Activated naive CD4-positive, alpha-beta T cell treated with anti-CD3 and anti-CD28 coated beads for 36 hours (primary cell): ENCODE measurements at regions not wholly inside any gene's neighbourhood (a gene's known extent, or its start where the extent isn't known, plus 50 kb on each side); places are given as distances from the start of the nearest gene placed in this dataset.
"Not testable (repeated sequence)": the region's sequence is repeated elsewhere in the genome, so short reads cannot be mapped to it uniquely, and the experiment has no call there.

Experiments
- CTCF ChIA-PET: fragments of 350-600 bp; sonication (Branson Sonifier 250); formaldehyde crosslinking; loops from one replicate; lab custom pipeline; 2021; ENCODE audit warnings: antibody characterized with exemption; lab: Charles Lee
- DNase-seq: peaks from one replicate; pipeline ENCODE4 v3.0.0-alpha.2; 2020
- H3K27ac Mint-ChIP-seq: one replicate; pipeline ENCODE4 v1.8.0; 2021; ENCODE audit warnings: mild to moderate bottlenecking, mixed read lengths
- H3K27me3 Mint-ChIP-seq: one replicate; pipeline ENCODE4 v1.8.0; 2021; ENCODE audit warnings: low read depth, mixed read lengths
- H3K36me3 Mint-ChIP-seq: one replicate; pipeline ENCODE4 v1.8.0; 2021; ENCODE audit warnings: low read depth, mixed read lengths
- H3K4me1 Mint-ChIP-seq: one replicate; pipeline ENCODE4 v1.8.0; 2021; ENCODE audit warnings: low read depth, mixed read lengths
- H3K4me3 Mint-ChIP-seq: one replicate; pipeline ENCODE4 v1.8.0; 2021; ENCODE audit warnings: mild to moderate bottlenecking, moderate library complexity, mixed read lengths
- H3K9me3 Mint-ChIP-seq: one replicate; pipeline ENCODE4 v1.8.0; 2021; ENCODE audit warnings: mixed read lengths
- intact Hi-C: fragments of 100-400 bp; cut with micrococcal nuclease; formaldehyde crosslinking; loops from one replicate; pipeline ENCODE4 v1.15.1; 2023

DNA sequence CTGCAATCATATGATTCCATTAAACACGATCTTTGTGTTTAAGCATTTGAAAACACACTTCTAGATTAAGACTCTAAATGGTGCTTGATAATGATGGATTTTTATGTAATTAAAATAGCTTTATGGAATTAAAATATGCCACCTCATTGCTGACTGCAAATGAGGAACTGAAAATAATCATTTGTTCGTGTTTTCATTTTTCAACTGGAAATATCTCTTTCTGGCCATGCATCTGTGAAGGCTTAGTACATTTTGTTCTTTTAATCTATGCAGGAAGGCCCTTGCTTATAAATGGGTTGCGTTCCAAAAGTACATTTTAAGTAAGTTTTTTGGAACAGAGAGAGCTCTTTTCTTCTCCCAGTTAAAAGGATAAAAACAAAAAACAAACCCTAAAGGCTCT, 125.5 kb downstream of the MC4R start:
- Mint-ChIP-seq H3K9me3 (no peaks in the 10 kb centered on the region), H3K27ac (no peak overlapping the region), H3K36me3 (no peaks in the 10 kb centered on the region), H3K27me3 (no peaks in the 10 kb centered on the region), H3K4me3 (no peak overlapping the region), H3K4me1 (no peaks in the 10 kb centered on the region)
- intact Hi-C loops = no loop called here
- no peak for DNase-seq
- CTCF ChIA-PET = no interaction called here

GRCh38 chr18:60246606-60247005, 126.0 kb downstream of the MC4R start:
- Mint-ChIP-seq H3K27ac (no peak overlapping the region), H3K4me3 (no peak overlapping the region), H3K4me1 (no peaks in the 10 kb centered on the region), H3K9me3 (no peaks in the 10 kb centered on the region), H3K36me3 (no peaks in the 10 kb centered on the region), H3K27me3 (no peaks in the 10 kb centered on the region)
- no peak for DNase-seq
- CTCF ChIA-PET = no interaction called here
- intact Hi-C loops = no loop called here

GRCh38 chr18:60245096-60245495, 127.5 kb downstream of the MC4R start:
- no peaks in the 10 kb centered on the region for H3K9me3 Mint-ChIP-seq
- H3K36me3 Mint-ChIP-seq = no peaks in the 10 kb centered on the region
- no peaks in the 10 kb centered on the region for H3K4me1 Mint-ChIP-seq
- CTCF ChIA-PET = no interaction called here
- DNase-seq = no peak
- H3K27ac Mint-ChIP-seq = no peak overlapping the region
- intact Hi-C loops = no loop called here
- no peaks in the 10 kb centered on the region for H3K27me3 Mint-ChIP-seq
- H3K4me3 Mint-ChIP-seq = no peak overlapping the region

DNA sequence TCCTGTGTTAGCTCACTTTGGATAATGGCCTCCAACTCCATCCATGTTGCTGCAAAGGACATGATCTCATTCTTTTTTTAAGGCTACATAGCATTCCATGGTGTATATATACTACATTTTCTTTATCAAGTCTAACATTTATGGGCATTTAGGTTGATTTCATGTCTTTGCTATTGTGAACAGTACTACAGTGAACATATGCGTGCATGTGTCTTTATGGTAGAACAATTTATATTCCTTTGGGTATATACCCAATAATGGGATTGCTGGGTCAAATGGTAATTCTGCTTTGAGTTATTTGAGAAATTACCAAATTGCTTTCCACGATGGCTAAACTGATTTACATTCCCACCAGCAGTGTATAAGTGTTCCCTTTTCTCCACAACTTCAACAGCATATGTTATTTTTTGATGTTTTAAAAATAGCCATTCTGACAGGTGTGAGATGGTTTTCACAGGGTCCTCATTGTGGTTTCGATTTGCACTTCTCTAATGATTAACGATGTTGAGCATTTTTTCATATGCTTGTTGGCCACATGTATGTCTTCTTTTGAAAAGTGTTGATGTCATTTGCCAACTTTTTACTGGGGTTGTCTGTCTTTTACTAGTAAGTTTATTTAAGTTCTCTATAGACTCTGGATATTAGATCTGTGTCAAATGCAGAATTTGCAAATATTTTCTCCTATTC, 133.4 kb downstream of the MC4R start:
- H3K9me3 Mint-ChIP-seq, H3K4me3 Mint-ChIP-seq: not testable (repeated sequence)

GRCh38 chr18:60235164-60235563, 137.4 kb downstream of the MC4R start:
- DNase-seq = no peak
- CTCF ChIA-PET = no interaction called here
- H3K4me1 Mint-ChIP-seq = no peaks in the 10 kb centered on the region
- no peaks in the 10 kb centered on the region for H3K9me3 Mint-ChIP-seq
- no peaks in the 10 kb centered on the region for H3K36me3 Mint-ChIP-seq
- intact Hi-C loops = no loop called here
- no peak overlapping the region for H3K4me3 Mint-ChIP-seq
- H3K27me3 Mint-ChIP-seq = no peaks in the 10 kb centered on the region
- no peak overlapping the region for H3K27ac Mint-ChIP-seq

More for the DNA sequence above, 133.4 kb downstream of the MC4R start:
- DNase-seq, CTCF ChIA-PET, H3K27me3 Mint-ChIP-seq, H3K27ac Mint-ChIP-seq, H3K4me1 Mint-ChIP-seq, intact Hi-C loops, H3K36me3 Mint-ChIP-seq: not testable (repeated sequence)

- Mint-ChIP-seq H3K9me3 (no peaks in the 10 kb centered on the region), H3K36me3 (no peaks in the 10 kb centered on the region), H3K4me3 (no peak overlapping the region), H3K27me3 (no peaks in the 10 kb centered on the region), H3K27ac (no peak overlapping the region), H3K4me1 (no peaks in the 10 kb centered on the region)
- CTCF ChIA-PET = no interaction called here
- no peak for DNase-seq
- intact Hi-C loops = no loop called here
Observed at GRCh38 chr18:60232541-60232940, 140.0 kb downstream of the MC4R start.

- no peak for DNase-seq
- Mint-ChIP-seq H3K4me3 (no peak overlapping the region), H3K4me1 (no peaks in the 10 kb centered on the region), H3K27ac (no peak overlapping the region), H3K9me3 (peaks cover 2% of the 10 kb centered on the region), H3K36me3 (no peaks in the 10 kb centered on the region), H3K27me3 (no peaks in the 10 kb centered on the region)
- intact Hi-C loops = no loop called here
- CTCF ChIA-PET = interaction anchor here (0.6 kb wide), 2 partner anchors 74 to 176 kb away, joined by 3 read pairs; no protein-coding TSS in a partner anchor
Observed at GRCh38 chr18:60228609-60229595, 143.7 kb downstream of the MC4R start.

GRCh38 chr18:60215432-60215831, 157.1 kb downstream of the MC4R start:
- H3K9me3 Mint-ChIP-seq = peaks cover 2% of the 10 kb centered on the region
- no peaks in the 10 kb centered on the region for H3K27me3 Mint-ChIP-seq
- DNase-seq = no peak
- H3K27ac Mint-ChIP-seq = no peak overlapping the region
- CTCF ChIA-PET = no interaction called here
- H3K4me3 Mint-ChIP-seq = no peak overlapping the region
- no peaks in the 10 kb centered on the region for H3K4me1 Mint-ChIP-seq
- no peaks in the 10 kb centered on the region for H3K36me3 Mint-ChIP-seq
- intact Hi-C loops = no loop called here

GRCh38 chr18:60209042-60209441, 163.5 kb downstream of the MC4R start:
- CTCF ChIA-PET = no interaction called here
- no peaks in the 10 kb centered on the region for H3K36me3 Mint-ChIP-seq
- intact Hi-C loops = no loop called here
- no peak overlapping the region for H3K27ac Mint-ChIP-seq
- no peaks in the 10 kb centered on the region for H3K9me3 Mint-ChIP-seq
- no peaks in the 10 kb centered on the region for H3K27me3 Mint-ChIP-seq
- no peak for DNase-seq
- H3K4me3 Mint-ChIP-seq = no peak overlapping the region
- H3K4me1 Mint-ChIP-seq = no peaks in the 10 kb centered on the region

- H3K36me3 Mint-ChIP-seq = no peaks in the 10 kb centered on the region
- H3K4me1 Mint-ChIP-seq = no peaks in the 10 kb centered on the region
- H3K27ac Mint-ChIP-seq = no peak overlapping the region
- DNase-seq = no peak
- H3K9me3 Mint-ChIP-seq = no peaks in the 10 kb centered on the region
- H3K27me3 Mint-ChIP-seq = peaks cover 2% of the 10 kb centered on the region
- CTCF ChIA-PET = no interaction called here
- intact Hi-C loops = no loop called here
- no peak overlapping the region for H3K4me3 Mint-ChIP-seq
Observed at GRCh38 chr18:60202708-60203107, 169.9 kb downstream of the MC4R start.

DNA sequence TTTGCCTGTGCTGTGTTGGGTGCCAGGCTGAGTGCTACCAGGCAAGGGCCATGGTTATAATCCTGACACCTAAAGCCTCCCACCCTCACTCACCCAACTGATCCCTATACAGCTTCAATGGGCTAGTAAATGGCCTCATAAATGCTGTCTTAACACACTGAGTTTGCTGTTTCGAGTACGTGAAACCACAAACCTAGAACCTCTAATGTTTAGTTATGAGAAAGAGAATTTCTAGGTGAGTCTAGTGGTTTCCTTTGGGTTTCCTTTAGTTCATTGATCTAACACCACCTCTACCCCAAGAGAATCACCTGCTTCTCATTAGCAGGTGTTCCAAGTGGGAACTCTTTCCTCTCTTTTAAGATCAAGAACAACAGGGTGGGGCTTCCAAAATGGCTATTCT, 172.0 kb downstream of the MC4R start:
- H3K9me3 Mint-ChIP-seq = no peaks in the 10 kb centered on the region
- CTCF ChIA-PET = no interaction called here
- no peak for DNase-seq
- H3K27ac Mint-ChIP-seq = no peak overlapping the region
- no peaks in the 10 kb centered on the region for H3K4me1 Mint-ChIP-seq
- intact Hi-C loops = no loop called here
- no peaks in the 10 kb centered on the region for H3K36me3 Mint-ChIP-seq
- peaks cover 2% of the 10 kb centered on the region for H3K27me3 Mint-ChIP-seq
- no peak overlapping the region for H3K4me3 Mint-ChIP-seq

DNA sequence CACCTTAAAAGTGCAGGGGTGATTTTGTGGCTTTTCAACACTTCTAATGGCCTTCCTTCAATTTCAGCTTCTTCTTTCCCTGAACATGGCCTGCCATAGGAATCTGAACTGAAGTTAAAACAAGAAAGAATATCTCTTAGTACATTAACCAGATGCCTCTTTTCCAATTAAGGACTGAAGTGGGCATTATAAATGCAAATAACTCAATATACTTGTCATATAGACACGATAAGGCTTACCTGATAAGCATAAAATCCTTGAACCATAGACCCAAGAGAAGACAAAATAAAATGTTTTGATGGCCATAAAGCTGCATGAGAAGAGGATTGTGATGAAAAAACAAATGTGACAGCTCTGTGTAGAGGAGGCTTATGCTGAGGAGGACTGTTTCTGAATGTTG, 173.1 kb downstream of the MC4R start:
- H3K4me1 Mint-ChIP-seq = no peaks in the 10 kb centered on the region
- H3K27ac Mint-ChIP-seq = no peak overlapping the region
- H3K36me3 Mint-ChIP-seq = no peaks in the 10 kb centered on the region
- CTCF ChIA-PET = no interaction called here
- intact Hi-C loops = no loop called here
- H3K9me3 Mint-ChIP-seq = no peaks in the 10 kb centered on the region
- no peak for DNase-seq
- H3K4me3 Mint-ChIP-seq = no peak overlapping the region
- peaks cover 2% of the 10 kb centered on the region for H3K27me3 Mint-ChIP-seq
